Neuron (in vitro differentiated cells): ENCODE measurements at regions not wholly inside any gene's neighbourhood (a gene's known extent, or its start where the extent isn't known, plus 50 kb on each side); places are given as distances from the start of the nearest gene placed in this dataset.

Experiments used
- H2AFZ ChIP-seq: one replicate; pipeline ENCODE4 v1.6.1; 2013; ENCODE audit warnings: low read depth, mild to moderate bottlenecking, inconsistent platforms, low read length, moderate library complexity
- H3K27me3 ChIP-seq: one replicate; pipeline ENCODE4 v1.6.1; 2013; ENCODE audit warnings: low read length; ENCODE audit not compliant: insufficient read depth
- H3K36me3 ChIP-seq: one replicate; pipeline ENCODE4 v1.6.1; 2013; ENCODE audit warnings: low read length; ENCODE audit not compliant: insufficient read depth
- H3K4me1 ChIP-seq: one replicate; pipeline ENCODE4 v1.6.1; 2013; ENCODE audit warnings: low read length; ENCODE audit not compliant: insufficient read depth
- H3K4me3 ChIP-seq: 2 replicates; pipeline ENCODE4 v1.5.1; 2013; ENCODE audit warnings: mild to moderate bottlenecking, low read length, moderate library complexity
- H3K9me3 ChIP-seq: one replicate; pipeline ENCODE4 v1.6.1; 2013; ENCODE audit warnings: low read length

DNA sequence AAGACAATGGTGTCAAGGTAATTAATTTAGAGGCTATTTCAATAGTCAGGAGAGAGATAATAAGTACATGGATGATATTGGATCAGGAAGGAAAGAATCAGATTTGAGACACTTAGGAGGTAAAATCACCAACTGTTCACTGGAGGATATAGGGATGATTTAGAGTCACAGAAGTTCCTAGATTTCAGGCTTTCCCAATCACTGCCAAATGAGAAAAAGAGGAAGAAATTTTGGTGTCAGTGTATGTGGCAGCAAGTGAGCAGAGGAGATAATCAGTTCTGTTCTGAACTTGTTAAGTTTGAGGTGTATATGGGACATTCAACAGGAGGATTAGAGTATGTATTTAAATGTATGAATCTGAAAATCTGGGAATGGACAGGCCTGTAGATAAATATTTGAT is 640.4 kb downstream of the NR4A2 start:
- Histone ChIP-seq H3K9me3 (no peaks in the 10 kb centered on the region), H3K4me3 (no peak overlapping the region), H3K27me3 (no peaks in the 10 kb centered on the region), H2AFZ (no peak overlapping the region), H3K36me3 (no peaks in the 10 kb centered on the region), H3K4me1 (no peaks in the 10 kb centered on the region)

- Histone ChIP-seq H3K4me1 (no peaks in the 10 kb centered on the region), H3K9me3 (no peaks in the 10 kb centered on the region), H3K36me3 (no peaks in the 10 kb centered on the region), H2AFZ (no peak overlapping the region), H3K4me3 (no peak overlapping the region), H3K27me3 (no peaks in the 10 kb centered on the region)
Observed at GRCh38 chr2:155690785-155691184, 641.7 kb downstream of the NR4A2 start.

DNA sequence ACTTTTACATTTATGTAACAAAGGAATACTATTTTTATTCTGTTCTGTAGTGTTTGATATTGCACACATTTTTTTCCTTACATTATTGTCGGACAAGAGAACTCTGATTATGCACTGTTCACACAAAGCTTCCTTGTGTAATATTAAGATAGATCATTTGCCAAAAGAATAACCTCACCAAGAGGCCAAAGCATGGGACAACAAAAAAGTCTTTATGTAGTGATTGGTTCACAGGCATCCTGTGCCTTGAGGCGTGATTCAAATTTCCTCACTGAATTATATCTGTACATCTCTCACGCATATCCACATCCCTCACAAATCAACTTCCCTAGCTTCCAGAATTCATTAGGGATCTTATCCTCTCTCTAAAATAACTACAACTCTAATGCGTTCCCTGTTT is 642.7 kb downstream of the NR4A2 start:
- H2AFZ ChIP-seq = no peak overlapping the region
- no peak overlapping the region for H3K4me3 ChIP-seq
- no peaks in the 10 kb centered on the region for H3K27me3 ChIP-seq
- no peaks in the 10 kb centered on the region for H3K4me1 ChIP-seq
- no peaks in the 10 kb centered on the region for H3K36me3 ChIP-seq
- no peaks in the 10 kb centered on the region for H3K9me3 ChIP-seq

- Histone ChIP-seq H2AFZ (no peak overlapping the region), H3K4me3 (no peak overlapping the region), H3K9me3 (no peaks in the 10 kb centered on the region), H3K36me3 (no peaks in the 10 kb centered on the region), H3K27me3 (no peaks in the 10 kb centered on the region), H3K4me1 (no peaks in the 10 kb centered on the region)
Observed at GRCh38 chr2:155687181-155687580, 645.3 kb downstream of the NR4A2 start.

DNA sequence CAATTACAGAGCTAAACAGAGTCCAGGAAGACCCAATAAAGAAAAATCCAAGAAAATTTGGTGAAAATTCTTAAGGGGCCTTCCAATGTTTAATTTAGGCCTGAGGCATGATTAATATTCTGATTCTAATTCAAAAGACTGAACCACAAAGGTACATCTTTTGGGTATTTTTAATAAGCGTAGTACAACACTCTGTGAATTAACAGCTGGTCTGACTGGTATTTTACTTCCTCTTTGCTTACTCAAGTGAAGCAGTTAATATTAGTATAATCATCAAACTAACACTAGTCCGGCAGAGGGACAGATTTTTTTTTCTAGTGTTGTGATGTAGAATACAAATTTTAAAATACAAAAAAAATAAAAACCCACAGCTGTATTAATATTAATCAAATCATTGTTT is 652.9 kb downstream of the NR4A2 start:
- Histone ChIP-seq H3K4me1 (no peaks in the 10 kb centered on the region), H3K9me3 (no peaks in the 10 kb centered on the region), H3K36me3 (no peaks in the 10 kb centered on the region), H3K27me3 (no peaks in the 10 kb centered on the region), H3K4me3 (no peak overlapping the region), H2AFZ (no peak overlapping the region)

- no peak overlapping the region for H2AFZ ChIP-seq
- no peaks in the 10 kb centered on the region for H3K27me3 ChIP-seq
- no peaks in the 10 kb centered on the region for H3K4me1 ChIP-seq
- H3K9me3 ChIP-seq = no peaks in the 10 kb centered on the region
- no peak overlapping the region for H3K4me3 ChIP-seq
- no peaks in the 10 kb centered on the region for H3K36me3 ChIP-seq
Observed at GRCh38 chr2:155675920-155676319, 656.6 kb downstream of the NR4A2 start.

- no peaks in the 10 kb centered on the region for H3K4me1 ChIP-seq
- no peaks in the 10 kb centered on the region for H3K9me3 ChIP-seq
- no peaks in the 10 kb centered on the region for H3K36me3 ChIP-seq
- H3K4me3 ChIP-seq = no peak overlapping the region
- no peaks in the 10 kb centered on the region for H3K27me3 ChIP-seq
- no peak overlapping the region for H2AFZ ChIP-seq
Observed at GRCh38 chr2:155665704-155666103, 666.8 kb downstream of the NR4A2 start.

GRCh38 chr2:155663265-155663664 is 669.3 kb downstream of the NR4A2 start:
- H3K4me3 ChIP-seq = no peak overlapping the region
- H2AFZ ChIP-seq = no peak overlapping the region
- H3K36me3 ChIP-seq = no peaks in the 10 kb centered on the region
- no peaks in the 10 kb centered on the region for H3K9me3 ChIP-seq
- no peaks in the 10 kb centered on the region for H3K4me1 ChIP-seq
- no peaks in the 10 kb centered on the region for H3K27me3 ChIP-seq

GRCh38 chr2:155662224-155662623 is 670.3 kb downstream of the NR4A2 start:
- Histone ChIP-seq H2AFZ (no peak overlapping the region), H3K27me3 (no peaks in the 10 kb centered on the region), H3K4me1 (no peaks in the 10 kb centered on the region), H3K9me3 (no peaks in the 10 kb centered on the region), H3K4me3 (no peak overlapping the region), H3K36me3 (no peaks in the 10 kb centered on the region)

GRCh38 chr2:155653176-155653575 is 679.3 kb downstream of the NR4A2 start:
- Histone ChIP-seq H3K36me3 (no peaks in the 10 kb centered on the region), H3K27me3 (no peaks in the 10 kb centered on the region), H3K4me3 (no peak overlapping the region), H3K4me1 (peaks cover 9% of the 10 kb centered on the region), H2AFZ (no peak overlapping the region), H3K9me3 (no peaks in the 10 kb centered on the region)

- H3K4me1 ChIP-seq = peaks cover 9% of the 10 kb centered on the region
- peak overlapping the region; percentile 5 for H2AFZ ChIP-seq
- H3K9me3 ChIP-seq = no peaks in the 10 kb centered on the region
- H3K27me3 ChIP-seq = no peaks in the 10 kb centered on the region
- H3K4me3 ChIP-seq = no peak overlapping the region
- H3K36me3 ChIP-seq = no peaks in the 10 kb centered on the region
Observed at GRCh38 chr2:155651851-155652250, 680.7 kb downstream of the NR4A2 start.

DNA sequence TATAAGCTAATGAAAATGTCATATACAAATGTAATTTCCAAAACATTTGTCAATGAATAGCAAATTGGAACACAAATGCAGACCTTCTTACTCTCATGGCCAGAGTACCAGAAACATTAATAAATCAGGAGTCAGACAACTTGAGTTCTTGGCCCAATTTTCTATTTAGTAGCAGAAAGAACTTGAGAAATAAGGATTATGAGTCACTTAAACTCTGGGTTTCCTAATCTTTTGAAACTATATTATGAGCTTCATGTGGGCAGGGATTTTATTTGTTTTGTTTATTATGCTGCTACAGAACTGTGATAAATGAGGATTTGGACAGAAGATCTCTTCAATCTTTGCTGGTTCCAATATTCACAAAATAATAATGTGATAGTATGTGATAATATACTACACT is 686.7 kb downstream of the NR4A2 start:
- H3K9me3 ChIP-seq = no peaks in the 10 kb centered on the region
- no peaks in the 10 kb centered on the region for H3K27me3 ChIP-seq
- H3K4me3 ChIP-seq = no peak overlapping the region
- H3K4me1 ChIP-seq = no peaks in the 10 kb centered on the region
- H2AFZ ChIP-seq = no peak overlapping the region
- no peaks in the 10 kb centered on the region for H3K36me3 ChIP-seq

- no peak overlapping the region for H2AFZ ChIP-seq
- no peak overlapping the region for H3K4me3 ChIP-seq
- H3K36me3 ChIP-seq = no peaks in the 10 kb centered on the region
- no peaks in the 10 kb centered on the region for H3K4me1 ChIP-seq
- no peaks in the 10 kb centered on the region for H3K27me3 ChIP-seq
- no peaks in the 10 kb centered on the region for H3K9me3 ChIP-seq
Observed at GRCh38 chr2:155643056-155643775, 689.3 kb downstream of the NR4A2 start.

GRCh38 chr2:155633887-155634570 is 698.5 kb downstream of the NR4A2 start:
- H3K36me3 ChIP-seq = no peaks in the 10 kb centered on the region
- no peaks in the 10 kb centered on the region for H3K4me1 ChIP-seq
- no peaks in the 10 kb centered on the region for H3K27me3 ChIP-seq
- H3K9me3 ChIP-seq = no peaks in the 10 kb centered on the region
- H2AFZ ChIP-seq = no peak overlapping the region
- no peak overlapping the region for H3K4me3 ChIP-seq
